ENCODE measurements at regions not wholly inside any gene's neighbourhood (a gene's known extent, or its start where the extent isn't known, plus 50 kb on each side); places are given as distances from the start of the nearest gene placed in this dataset.

DNA sequence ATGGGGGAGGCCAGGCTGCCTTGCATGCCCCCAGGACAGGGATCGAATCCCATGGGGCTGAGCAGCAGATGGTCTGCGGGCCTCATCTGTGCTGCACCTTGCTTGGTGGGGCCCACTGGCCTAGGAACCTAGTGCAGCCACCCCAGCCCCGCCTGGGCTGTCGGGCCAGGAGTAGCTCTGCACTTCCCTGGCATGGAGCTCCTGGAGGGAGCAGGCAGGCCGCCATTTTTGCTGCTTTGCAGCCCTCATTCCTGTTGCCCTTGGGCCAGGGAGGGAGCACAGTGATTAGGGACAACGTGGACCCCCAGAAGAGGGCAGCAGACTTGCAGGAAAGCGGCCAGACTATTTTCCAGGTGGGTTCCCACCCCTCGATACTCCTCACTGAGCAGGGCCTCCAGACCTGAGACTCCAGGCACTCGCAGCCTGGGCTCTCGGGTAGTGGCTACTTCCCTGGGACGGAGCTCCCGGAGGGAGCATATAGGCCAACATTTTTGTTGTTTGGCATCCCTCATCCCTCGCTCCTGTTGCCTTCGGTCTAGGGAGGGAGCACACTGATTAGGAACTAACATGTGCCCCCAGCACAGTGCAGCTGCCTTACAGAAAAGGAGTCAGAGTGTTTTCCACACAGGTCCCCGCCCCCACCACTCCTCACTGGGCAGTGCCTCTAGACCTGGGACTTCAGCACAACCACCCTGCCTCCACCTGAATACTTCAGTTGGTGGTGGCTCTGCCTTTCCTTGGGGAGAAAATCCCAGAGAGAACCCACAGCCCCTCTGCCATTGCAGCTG lies 99.5 kb downstream of the MAIP1 start:
- DNase-seq: no peak

- DNase-seq: no peak
Observed at GRCh38 chr2:200056105-200056504, 100.7 kb downstream of the MAIP1 start.

DNA sequence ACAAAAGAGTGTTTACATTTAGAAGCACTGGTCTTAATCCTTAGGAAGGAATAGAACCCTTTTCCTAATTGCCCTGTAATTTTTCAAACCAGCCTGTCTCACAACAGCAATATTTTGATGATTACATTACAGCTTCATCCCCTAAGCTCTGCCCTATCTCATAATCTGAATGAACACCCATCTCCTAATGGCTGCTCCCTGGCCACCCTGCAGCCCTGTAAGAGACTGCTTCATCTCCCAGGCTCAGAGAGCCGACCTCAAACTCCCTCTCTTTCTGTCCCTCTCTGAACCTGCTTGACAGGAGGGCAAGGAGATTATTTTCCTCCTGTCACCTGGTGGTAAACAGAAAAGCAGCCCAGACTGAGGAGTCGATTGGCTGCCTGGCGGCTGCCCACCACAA lies 107.8 kb downstream of the MAIP1 start:
- no peak for DNase-seq

- no peak for DNase-seq
Observed at GRCh38 chr2:200064879-200065278, 109.5 kb downstream of the MAIP1 start.

- peak; percentile 97 for DNase-seq
Observed at GRCh38 chr2:200065477-200065876, 110.1 kb downstream of the MAIP1 start.

DNA sequence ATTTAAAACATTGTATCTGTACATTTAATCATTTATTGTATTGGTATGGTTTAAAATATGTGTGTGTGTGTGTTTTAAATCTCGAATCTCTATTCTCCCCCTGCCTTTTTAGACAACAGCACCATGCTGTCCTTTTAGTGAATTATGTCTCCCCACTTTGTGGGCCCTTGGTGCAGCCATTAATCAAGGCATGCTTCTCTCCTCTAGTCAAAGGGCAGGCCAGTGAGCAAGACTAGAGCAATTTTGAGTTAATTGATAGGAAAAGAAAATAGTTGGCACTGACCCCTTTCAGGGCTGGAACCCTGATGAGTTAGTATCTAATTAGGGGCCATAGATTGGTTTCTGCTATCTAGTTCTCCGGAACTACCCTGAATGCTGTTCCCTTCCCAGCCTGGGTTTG lies 111.0 kb downstream of the MAIP1 start:
- no peak for DNase-seq

GRCh38 chr2:200068642-200069041 lies 113.3 kb downstream of the MAIP1 start:
- DNase-seq: no peak

GRCh38 chr2:200077210-200077650 lies 121.8 kb downstream of the MAIP1 start:
- peak; percentile 83 for DNase-seq

DNA sequence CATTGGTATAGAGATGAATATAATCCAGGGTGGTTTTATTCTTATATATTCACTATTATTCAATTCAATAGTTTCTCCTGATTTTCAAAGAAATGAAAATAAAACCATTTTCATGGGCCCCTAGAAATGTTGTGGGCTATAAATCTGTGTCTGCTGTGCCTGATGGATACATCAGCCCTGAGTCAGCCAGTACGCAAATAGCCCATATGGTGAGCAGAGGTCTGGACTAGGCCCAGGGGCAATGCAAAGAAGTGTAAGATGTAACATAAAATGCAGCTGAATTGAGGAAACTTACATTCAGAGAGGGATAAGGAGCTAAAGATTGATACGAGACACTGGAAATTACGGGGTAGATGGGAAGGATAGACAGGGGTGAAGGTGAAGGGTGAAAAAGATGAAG lies 122.5 kb downstream of the MAIP1 start:
- DNase-seq: peak; percentile 41

GRCh38 chr2:200079356-200079755 lies 124.0 kb downstream of the MAIP1 start:
- DNase-seq: no peak

- peak; percentile 36 for DNase-seq
Observed at GRCh38 chr2:200081236-200081635, 125.9 kb downstream of the MAIP1 start.

DNA sequence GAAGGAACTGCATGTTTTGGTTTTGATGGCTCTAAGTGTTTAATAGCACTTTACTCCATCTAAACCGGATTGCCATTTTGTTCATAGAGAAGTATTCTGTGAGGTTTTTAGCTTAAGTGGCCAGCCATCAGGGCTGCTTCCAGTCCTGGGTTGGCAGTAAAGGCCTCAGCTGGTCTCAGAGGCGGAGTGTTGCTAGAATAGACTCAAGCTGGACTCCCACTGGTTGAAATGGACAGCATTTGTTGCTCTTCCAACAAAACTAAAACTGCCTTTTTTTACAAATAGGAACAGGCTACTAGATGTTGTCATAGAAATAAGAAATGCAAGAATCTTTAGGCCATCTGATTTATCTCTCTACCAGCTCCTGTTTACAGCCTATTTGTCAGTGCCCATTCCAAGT lies 126.4 kb downstream of the MAIP1 start:
- no peak for DNase-seq

GRCh38 chr2:200084036-200084435 lies 128.7 kb downstream of the MAIP1 start:
- no peak for DNase-seq

DNA sequence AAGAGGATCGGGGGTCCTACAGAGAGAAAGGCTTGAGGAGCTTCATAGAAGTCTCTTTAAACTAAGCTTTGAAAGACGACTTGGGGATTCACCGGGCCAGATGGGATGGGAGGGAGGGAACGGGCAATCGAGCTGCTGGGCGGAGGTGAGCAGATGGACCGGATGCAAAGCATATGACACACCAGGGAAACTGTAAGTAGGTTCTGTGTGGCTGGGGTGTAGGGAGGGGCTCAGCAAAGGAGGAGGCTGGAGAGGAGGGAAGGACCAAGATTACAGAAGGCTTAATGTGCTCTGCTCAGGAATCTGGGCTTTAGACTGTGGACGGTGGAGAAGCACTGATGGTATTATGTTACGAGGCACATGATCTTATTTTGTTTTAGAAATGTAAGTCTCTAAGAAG lies 131.5 kb downstream of the MAIP1 start:
- peak; percentile 49 for DNase-seq

- no peak for DNase-seq
Observed at GRCh38 chr2:200087451-200087850, 132.1 kb downstream of the MAIP1 start.

DNA sequence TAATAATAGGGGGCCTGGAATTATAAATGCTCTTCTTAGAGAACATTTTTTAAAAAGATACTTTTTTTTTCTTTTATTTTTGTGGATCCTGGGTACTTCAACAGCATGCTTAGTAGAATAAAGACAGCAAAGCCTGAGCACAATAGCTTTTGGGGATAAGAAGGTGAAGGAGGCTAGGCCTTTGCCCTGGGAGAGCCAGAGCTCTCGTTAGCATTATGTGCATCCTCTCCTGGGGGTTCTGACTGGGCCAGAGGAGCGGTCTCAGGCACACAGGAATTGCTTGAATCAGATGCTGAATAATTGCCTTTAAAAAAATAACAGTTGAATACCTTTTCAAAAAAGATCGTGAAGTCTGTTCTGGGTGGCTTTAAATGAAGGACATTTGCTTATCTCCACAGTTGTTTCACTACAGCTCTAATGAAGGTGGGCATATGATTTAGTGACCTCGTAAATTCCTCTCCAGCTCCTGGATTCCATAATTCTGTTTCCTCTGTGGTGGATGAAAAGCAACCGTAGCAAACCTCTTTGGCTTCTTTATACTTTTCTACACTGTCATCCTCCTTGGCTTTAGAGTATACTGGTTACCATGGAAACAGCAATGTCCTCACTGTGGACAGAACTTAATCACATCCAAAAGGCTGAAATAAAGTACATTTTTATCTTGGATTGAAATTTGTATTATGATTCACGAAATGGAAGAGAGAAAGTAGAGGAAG lies 133.8 kb downstream of the MAIP1 start:
- DNase-seq: peak; percentile 35

GRCh38 chr2:200089756-200090109 lies 134.4 kb downstream of the MAIP1 start:
- DNase-seq: no peak

GRCh38 chr2:200090683-200091082 lies 135.3 kb downstream of the MAIP1 start:
- peak; percentile 35 for DNase-seq

DNA sequence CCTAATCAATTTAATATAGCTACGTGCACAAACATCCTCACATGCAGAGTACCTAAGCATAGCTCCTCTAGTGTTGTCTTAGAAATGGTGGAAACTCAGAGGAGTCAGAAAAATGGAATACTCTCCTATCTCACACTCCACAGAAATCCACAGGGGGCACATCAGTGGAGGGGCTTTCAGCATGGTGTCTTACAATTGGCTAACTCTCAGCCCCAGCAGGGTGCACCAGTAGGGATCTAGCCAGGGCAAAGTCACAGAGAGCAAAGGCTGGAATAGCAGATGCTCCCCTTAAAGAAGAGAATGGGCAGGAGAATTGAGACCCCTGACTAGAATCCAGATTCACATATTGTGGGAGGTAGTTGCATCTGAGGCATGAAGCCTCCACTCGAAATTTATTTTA lies 135.7 kb downstream of the MAIP1 start:
- DNase-seq: no peak

DNA sequence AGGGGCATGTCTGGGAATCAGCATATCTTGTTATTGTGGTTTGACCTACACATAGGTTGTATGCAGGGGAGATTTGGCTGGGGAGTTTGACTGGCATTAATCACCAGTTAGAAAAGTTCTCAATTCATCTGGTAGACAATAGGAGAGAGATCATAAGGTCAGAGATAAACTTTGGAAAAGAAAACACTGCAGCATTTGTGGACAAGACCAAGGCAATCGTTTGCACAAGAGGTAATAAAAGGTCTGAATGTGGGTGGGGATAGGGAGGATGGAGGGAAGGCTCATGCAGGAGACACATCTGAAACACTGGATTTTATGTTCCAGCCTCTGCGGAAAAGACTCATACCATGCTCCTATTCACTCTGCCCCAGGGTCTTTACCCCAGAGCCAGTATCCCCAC lies 136.9 kb downstream of the MAIP1 start:
- DNase-seq: no peak

GRCh38 chr2:200095436-200095835 lies 140.1 kb downstream of the MAIP1 start:
- DNase-seq: no peak

DNA sequence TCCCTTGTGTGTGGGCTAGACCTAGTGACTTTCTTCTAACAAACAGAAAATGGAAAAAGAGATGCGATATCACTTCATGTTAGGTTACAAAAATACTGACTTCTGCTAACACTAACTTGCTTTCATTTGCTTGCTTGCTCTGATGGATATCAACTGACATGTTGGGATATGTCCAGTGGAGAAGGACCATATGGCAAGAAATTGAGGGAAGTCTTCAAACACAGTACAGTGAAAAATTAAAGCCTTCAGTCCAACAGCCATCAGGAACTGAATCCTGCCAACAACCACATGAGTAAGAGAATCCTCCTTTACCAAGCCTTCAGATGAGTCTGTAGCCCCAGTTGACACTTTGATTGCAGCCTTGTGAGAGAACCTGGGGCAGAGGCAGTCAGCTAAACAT lies 143.9 kb downstream of the MAIP1 start:
- no peak for DNase-seq

GRCh38 chr2:200100027-200100426 lies 144.6 kb downstream of the MAIP1 start:
- no peak for DNase-seq

- peak; percentile 45 for DNase-seq
Observed at GRCh38 chr2:200101922-200102321, 146.5 kb downstream of the MAIP1 start.

Measured in tongue (tissue), 1 donor.